Hematopoietic multipotent progenitor cell treated with erythropoietin and hydrocortisone succinate and interleukin-3 and kit ligand, for 17 days (in vitro differentiated cells): ENCODE measurements at regions not wholly inside any gene's neighbourhood (a gene's known extent, or its start where the extent isn't known, plus 50 kb on each side); places are given as distances from the start of the nearest gene placed in this dataset.
"Not testable (repeated sequence)": the region's sequence is repeated elsewhere in the genome, so short reads cannot be mapped to it uniquely, and the experiment has no call there.

Experiments used
- DNase-seq: peaks from one replicate; pipeline ENCODE4 v3.0.0-alpha.2; 2015; ENCODE audit warnings: low spot score

GRCh38 chr7:4523873-4524272, 158.2 kb upstream of the FOXK1 start:
- DNase-seq, result no peak

- no peak for DNase-seq
Observed at GRCh38 chr7:4525884-4526283, 156.2 kb upstream of the FOXK1 start.

- no peak for DNase-seq
Observed at GRCh38 chr7:4527988-4528636, 154.0 kb upstream of the FOXK1 start.

GRCh38 chr7:4531236-4531635, 150.9 kb upstream of the FOXK1 start:
- DNase-seq, result no peak

GRCh38 chr7:4533339-4533738, 148.8 kb upstream of the FOXK1 start:
- DNase-seq, result not testable (repeated sequence)

- DNase-seq, result no peak
Observed at GRCh38 chr7:4549681-4550080, 132.4 kb upstream of the FOXK1 start.

GRCh38 chr7:4550117-4550516, 132.0 kb upstream of the FOXK1 start:
- DNase-seq, result no peak

GRCh38 chr7:4552985-4553384, 129.1 kb upstream of the FOXK1 start:
- DNase-seq, result no peak

GRCh38 chr7:4556868-4557793, 125.0 kb upstream of the FOXK1 start:
- DNase-seq, result no peak

GRCh38 chr7:4561795-4562194, 120.3 kb upstream of the FOXK1 start:
- no peak for DNase-seq

- no peak for DNase-seq
Observed at GRCh38 chr7:4566714-4567113, 115.4 kb upstream of the FOXK1 start.

- DNase-seq, result no peak
Observed at GRCh38 chr7:4574851-4575250, 107.2 kb upstream of the FOXK1 start.

- DNase-seq, result no peak
Observed at GRCh38 chr7:4575254-4575653, 106.8 kb upstream of the FOXK1 start.

- no peak for DNase-seq
Observed at GRCh38 chr7:4602905-4603842, 78.9 kb upstream of the FOXK1 start.

GRCh38 chr7:4603843-4604231, 78.3 kb upstream of the FOXK1 start:
- DNase-seq, result no peak

- no peak for DNase-seq
Observed at GRCh38 chr7:4604456-4604940, 77.6 kb upstream of the FOXK1 start.

- DNase-seq, result no peak
Observed at GRCh38 chr7:4606797-4607196, 75.3 kb upstream of the FOXK1 start.

- DNase-seq, result no peak
Observed at GRCh38 chr7:4607311-4607729, 74.8 kb upstream of the FOXK1 start.

GRCh38 chr7:4609576-4609975, 72.5 kb upstream of the FOXK1 start:
- not testable (repeated sequence) for DNase-seq

GRCh38 chr7:4610768-4611467, 71.2 kb upstream of the FOXK1 start:
- peak; percentile 80 for DNase-seq

- DNase-seq, result no peak
Observed at GRCh38 chr7:4612237-4612636, 69.9 kb upstream of the FOXK1 start.
